ENCODE measurements at regions not wholly inside any gene's neighbourhood (a gene's known extent, or its start where the extent isn't known, plus 50 kb on each side); places are given as distances from the start of the nearest gene placed in this dataset.

DNA sequence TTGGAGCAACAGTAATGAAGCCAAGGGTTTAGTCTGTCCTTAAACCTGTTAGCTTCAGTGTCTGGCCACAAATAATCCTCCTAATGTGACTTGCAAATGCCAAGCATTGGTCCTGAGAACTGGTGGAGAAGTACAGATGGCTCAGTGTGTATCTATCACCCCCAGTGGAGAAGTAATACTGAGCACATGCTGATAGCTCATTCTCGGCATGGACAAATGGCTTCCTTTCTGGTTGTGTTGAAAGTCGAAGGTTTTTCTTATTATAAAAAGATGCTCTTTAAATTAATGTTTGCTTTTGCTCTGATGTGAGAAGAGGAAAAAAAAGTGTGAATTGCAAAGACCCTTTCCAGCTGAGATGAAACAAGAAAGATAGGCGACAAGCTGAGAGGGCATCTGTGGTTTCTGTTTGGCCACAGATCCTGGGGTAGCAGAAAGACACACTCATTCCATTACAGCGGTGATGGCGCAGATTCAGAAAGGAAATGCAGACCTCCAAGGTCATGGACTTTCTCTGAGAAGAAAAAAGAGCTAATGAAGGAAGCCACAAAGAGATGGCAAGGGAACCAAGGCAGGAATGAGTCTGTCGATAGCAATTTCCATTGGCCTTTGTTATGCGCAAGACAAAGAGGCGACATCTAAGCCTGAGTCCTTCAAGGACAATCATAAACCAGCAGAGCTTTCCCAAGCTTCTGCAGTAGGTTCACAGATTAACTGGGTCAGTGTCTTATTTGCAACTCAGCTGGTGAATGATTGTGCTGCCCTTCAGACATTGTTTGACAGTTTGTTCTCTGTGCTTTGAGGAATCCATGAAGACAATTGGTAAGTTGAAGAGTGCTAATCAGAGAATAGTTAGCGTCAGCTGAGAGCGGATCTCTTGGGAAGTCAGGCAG, 155.5 kb upstream of the RGS6 start:
- TF ChIP-seq, protein P1, sequence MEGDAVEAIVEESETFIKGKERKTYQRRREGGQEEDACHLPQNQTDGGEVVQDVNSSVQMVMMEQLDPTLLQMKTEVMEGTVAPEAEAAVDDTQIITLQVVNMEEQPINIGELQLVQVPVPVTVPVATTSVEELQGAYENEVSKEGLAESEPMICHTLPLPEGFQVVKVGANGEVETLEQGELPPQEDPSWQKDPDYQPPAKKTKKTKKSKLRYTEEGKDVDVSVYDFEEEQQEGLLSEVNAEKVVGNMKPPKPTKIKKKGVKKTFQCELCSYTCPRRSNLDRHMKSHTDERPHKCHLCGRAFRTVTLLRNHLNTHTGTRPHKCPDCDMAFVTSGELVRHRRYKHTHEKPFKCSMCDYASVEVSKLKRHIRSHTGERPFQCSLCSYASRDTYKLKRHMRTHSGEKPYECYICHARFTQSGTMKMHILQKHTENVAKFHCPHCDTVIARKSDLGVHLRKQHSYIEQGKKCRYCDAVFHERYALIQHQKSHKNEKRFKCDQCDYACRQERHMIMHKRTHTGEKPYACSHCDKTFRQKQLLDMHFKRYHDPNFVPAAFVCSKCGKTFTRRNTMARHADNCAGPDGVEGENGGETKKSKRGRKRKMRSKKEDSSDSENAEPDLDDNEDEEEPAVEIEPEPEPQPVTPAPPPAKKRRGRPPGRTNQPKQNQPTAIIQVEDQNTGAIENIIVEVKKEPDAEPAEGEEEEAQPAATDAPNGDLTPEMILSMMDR (IDR thresholded peaks at IDR 0.05) = no peak
- TF ChIP-seq POLR2A (IDR thresholded peaks at IDR 0.05) = no peak

DNA sequence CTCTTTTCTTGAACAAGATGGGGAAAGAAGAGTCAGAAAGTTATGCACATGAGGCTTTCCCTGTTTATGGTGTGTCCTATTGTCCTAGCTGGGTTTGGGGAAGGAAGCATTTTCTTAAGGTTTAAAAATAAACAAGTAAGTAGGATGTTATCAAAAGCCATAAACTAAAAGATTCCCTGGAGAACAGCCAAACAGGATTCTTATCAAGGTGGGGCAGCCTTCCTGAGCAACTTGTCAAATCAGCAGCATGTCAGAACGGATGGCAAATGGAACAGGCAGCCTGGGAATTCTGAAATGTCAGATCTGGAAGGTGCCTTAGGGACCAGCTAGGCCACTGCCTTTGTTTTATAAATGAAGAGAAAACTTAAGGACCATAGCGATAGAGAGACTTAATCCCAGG, 152.2 kb upstream of the RGS6 start:
- intact Hi-C loops (cut with DNase I) = no loop called here
- ATAC-seq (no peak), DNase-seq (no peak)
- Histone ChIP-seq H3K27me3 (no peaks in the 10 kb centered on the region), H3K27ac (no peak overlapping the region), H3K4me1 (no peaks in the 10 kb centered on the region), H3K36me3 (replicated peaks in 1 of 2; ENCODE audit: insufficient read depth in 1 of 2, low read depth in 2 of 2) (no peaks in the 10 kb centered on the region), H3K4me3 (no peak overlapping the region), H3K9me3 (no peaks in the 10 kb centered on the region)
- TF ChIP-seq POLR2A (IDR thresholded peaks at IDR 0.05) = no peak
- TF ChIP-seq, protein P1 (IDR thresholded peaks at IDR 0.05) = no peak
- 42 to 49% methylated on average over 2 of the region's 2 CpGs for whole genome bisulfite sequencing, 2 donors

More for the DNA sequence above, 155.5 kb upstream of the RGS6 start:
- intact Hi-C loops (cut with DNase I) = no loop called here
- Histone ChIP-seq H3K36me3 (replicated peaks in 1 of 2; ENCODE audit: insufficient read depth in 1 of 2, low read depth in 2 of 2) (no peaks in the 10 kb centered on the region), H3K27me3 (no peaks in the 10 kb centered on the region), H3K27ac (no peak overlapping the region), H3K4me3 (no peak overlapping the region), H3K9me3 (peaks cover 0 to 8% (median 0%) of the 10 kb centered on the region in 3 donors), H3K4me1 (no peaks in the 10 kb centered on the region)
- DNase-seq (no peak), ATAC-seq (no peak)
- 36 to 47% methylated on average over 10 of the region's 10 CpGs for WGBS, 2 donors

GRCh38 chr14:71780822-71781221, 151.4 kb upstream of the RGS6 start:
- no peak for ATAC-seq
- no peaks in the 10 kb centered on the region for H3K36me3 ChIP-seq (replicated peaks in 1 of 2; ENCODE audit: insufficient read depth in 1 of 2, low read depth in 2 of 2)
- no peak for DNase-seq
- H3K4me1 ChIP-seq = no peaks in the 10 kb centered on the region
- 63 to 67% methylated on average over 3 of the region's 3 CpGs for WGBS, 2 donors
- no peak overlapping the region for H3K27ac ChIP-seq
- H3K4me3 ChIP-seq = no peak overlapping the region
- H3K27me3 ChIP-seq = no peaks in the 10 kb centered on the region
- TF ChIP-seq, protein P1 (IDR thresholded peaks at IDR 0.05) = no peak
- no peak for TF ChIP-seq POLR2A (IDR thresholded peaks at IDR 0.05)
- intact Hi-C loops (cut with DNase I) = no loop called here
- no peaks in the 10 kb centered on the region for H3K9me3 ChIP-seq

- Histone ChIP-seq H3K27ac (no peak overlapping the region), H3K4me3 (no peak overlapping the region), H3K4me1 (no peaks in the 10 kb centered on the region), H3K27me3 (no peaks in the 10 kb centered on the region), H3K9me3 (no peaks in the 10 kb centered on the region), H3K36me3 (replicated peaks in 1 of 2; ENCODE audit: insufficient read depth in 1 of 2, low read depth in 2 of 2) (no peaks in the 10 kb centered on the region)
- no peak for ATAC-seq
- no peak for TF ChIP-seq POLR2A (IDR thresholded peaks at IDR 0.05)
- TF ChIP-seq, protein P1 (IDR thresholded peaks at IDR 0.05) = no peak
- DNase-seq = no peak
- intact Hi-C loops (cut with DNase I) = no loop called here
- WGBS, 2 donors = 46 to 61% methylated on average over 4 of the region's 4 CpGs
Observed at GRCh38 chr14:71783088-71783487, 149.1 kb upstream of the RGS6 start.

DNA sequence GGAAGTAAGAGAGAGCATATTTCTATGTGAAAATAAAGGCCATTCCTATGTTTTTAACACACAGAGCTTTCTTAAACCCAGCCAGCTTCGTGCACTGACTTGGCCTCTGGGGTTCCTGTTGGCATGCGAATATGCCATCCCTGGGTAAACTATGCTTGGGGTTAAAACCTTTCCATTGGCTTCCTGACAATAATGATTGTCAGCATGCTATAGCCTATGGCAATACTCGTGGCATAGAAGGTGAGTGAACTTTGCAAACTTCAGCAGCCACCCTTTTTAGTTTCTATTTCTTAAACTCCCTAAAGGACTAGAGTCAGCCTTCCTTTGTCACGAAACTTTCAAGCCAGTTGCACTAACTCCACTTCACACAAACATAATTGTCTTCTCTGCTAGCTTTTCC, 148.4 kb upstream of the RGS6 start:
- 22 to 69% methylated on average over 4 of the region's 4 CpGs for WGBS, 2 donors
- Histone ChIP-seq H3K36me3 (replicated peaks in 1 of 2; ENCODE audit: insufficient read depth in 1 of 2, low read depth in 2 of 2) (no peaks in the 10 kb centered on the region), H3K27ac (no peak overlapping the region), H3K4me1 (no peaks in the 10 kb centered on the region), H3K27me3 (no peaks in the 10 kb centered on the region), H3K9me3 (no peaks in the 10 kb centered on the region), H3K4me3 (no peak overlapping the region)
- TF ChIP-seq, protein P1 (IDR thresholded peaks at IDR 0.05) = no peak
- TF ChIP-seq POLR2A (IDR thresholded peaks at IDR 0.05) = no peak
- DNase-seq (no peak), ATAC-seq (no peak)
- intact Hi-C loops (cut with DNase I) = no loop called here

Data from body of pancreas (tissue), 4 donors.